ENCODE measurements at regions not wholly inside any gene's neighbourhood (a gene's known extent, or its start where the extent isn't known, plus 50 kb on each side); places are given as distances from the start of the nearest gene placed in this dataset.
"Not testable (repeated sequence)": the region's sequence is repeated elsewhere in the genome, so short reads cannot be mapped to it uniquely, and the experiment has no call there.

DNA sequence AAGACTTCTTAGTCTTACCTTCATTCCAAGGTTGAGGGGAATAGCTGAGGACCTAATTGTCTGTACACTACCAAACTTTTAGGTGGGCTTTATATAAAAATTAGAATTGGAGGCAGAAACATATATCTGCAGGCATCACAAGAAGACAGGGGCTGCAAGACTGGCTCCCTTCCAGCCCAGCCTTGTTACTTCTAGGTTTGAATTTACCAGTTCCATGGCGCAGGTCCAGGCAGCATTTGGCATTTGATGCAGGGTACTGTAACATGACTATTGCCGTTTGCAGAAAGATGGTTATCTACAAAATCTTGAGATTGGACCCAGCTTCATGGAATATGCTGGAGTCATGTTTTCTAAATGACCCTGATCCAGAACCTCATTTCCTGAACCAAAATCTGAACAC, 105.4 kb upstream of the RHOBTB1 start:
- TF ChIP-seq, protein P1, sequence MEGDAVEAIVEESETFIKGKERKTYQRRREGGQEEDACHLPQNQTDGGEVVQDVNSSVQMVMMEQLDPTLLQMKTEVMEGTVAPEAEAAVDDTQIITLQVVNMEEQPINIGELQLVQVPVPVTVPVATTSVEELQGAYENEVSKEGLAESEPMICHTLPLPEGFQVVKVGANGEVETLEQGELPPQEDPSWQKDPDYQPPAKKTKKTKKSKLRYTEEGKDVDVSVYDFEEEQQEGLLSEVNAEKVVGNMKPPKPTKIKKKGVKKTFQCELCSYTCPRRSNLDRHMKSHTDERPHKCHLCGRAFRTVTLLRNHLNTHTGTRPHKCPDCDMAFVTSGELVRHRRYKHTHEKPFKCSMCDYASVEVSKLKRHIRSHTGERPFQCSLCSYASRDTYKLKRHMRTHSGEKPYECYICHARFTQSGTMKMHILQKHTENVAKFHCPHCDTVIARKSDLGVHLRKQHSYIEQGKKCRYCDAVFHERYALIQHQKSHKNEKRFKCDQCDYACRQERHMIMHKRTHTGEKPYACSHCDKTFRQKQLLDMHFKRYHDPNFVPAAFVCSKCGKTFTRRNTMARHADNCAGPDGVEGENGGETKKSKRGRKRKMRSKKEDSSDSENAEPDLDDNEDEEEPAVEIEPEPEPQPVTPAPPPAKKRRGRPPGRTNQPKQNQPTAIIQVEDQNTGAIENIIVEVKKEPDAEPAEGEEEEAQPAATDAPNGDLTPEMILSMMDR (conservative IDR thresholded peaks at IDR 0.05; ENCODE audit: low read length), result no peak
- no peak overlapping the region for H3K4me3 ChIP-seq (ENCODE audit: low read length)
- no peak for DNase-seq (ENCODE audit: low read depth)

DNA sequence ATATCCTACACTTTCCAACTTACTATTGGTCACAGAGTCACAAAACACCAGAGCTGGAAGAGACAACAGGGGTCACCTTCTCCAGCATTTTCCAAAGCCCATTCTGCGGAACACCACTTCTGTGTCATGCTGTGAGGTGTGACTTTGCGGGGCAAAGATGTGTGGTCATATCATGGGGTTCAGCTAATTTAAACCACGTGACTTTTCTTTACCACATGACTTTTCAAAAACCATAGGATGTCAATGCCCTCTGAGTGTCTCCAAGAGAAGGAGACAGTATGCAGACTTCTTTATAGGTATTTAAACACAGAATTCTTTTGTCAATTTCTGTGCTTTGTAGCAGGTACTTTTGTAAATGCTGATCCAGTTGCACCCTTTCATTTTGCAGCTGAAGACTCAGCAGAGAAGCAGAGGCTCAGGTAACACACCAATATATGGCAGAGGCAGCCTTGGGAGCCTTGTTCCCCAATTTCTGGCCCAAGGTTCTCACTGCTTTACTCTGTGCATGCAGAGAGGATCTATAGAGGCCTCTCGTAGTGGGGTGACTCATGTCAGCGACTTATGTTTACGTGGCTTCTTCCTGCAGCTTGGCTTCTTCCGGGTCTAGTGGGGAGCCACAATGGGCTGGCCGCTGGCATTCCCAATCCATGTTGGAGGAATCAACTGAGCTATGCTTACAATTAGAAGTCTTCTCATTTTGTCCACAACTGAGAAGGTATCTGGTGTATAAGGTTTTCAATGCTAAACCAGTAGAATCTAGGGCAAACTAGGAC, 104.0 kb upstream of the RHOBTB1 start:
- H3K4me3 ChIP-seq (ENCODE audit: low read length), result no peak overlapping the region
- DNase-seq (ENCODE audit: low read depth), result no peak
- TF ChIP-seq, protein P1 (conservative IDR thresholded peaks at IDR 0.05; ENCODE audit: low read length), result no peak

DNA sequence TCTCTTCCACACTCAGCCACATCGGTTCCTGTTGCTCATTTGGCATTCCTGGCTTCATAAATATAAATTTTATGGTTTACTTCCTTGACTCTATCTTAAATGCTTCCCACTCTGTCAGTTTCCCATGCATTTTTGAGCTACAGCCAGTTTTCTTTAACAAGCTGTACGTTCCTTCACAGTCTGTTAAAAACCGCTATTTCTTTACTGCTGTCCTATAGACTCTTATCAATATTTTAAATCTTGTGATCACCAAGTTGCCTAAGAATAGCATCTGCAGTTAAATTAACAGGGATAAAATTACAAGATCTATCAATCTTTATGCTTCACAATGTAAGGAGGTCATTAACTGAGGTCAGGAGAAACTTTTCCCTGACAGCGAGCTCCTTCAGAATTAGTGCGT, 103.1 kb upstream of the RHOBTB1 start:
- DNase-seq (ENCODE audit: low read depth), result no peak
- no peak overlapping the region for H3K4me3 ChIP-seq (ENCODE audit: low read length)
- TF ChIP-seq, protein P1 (conservative IDR thresholded peaks at IDR 0.05; ENCODE audit: low read length), result no peak

DNA sequence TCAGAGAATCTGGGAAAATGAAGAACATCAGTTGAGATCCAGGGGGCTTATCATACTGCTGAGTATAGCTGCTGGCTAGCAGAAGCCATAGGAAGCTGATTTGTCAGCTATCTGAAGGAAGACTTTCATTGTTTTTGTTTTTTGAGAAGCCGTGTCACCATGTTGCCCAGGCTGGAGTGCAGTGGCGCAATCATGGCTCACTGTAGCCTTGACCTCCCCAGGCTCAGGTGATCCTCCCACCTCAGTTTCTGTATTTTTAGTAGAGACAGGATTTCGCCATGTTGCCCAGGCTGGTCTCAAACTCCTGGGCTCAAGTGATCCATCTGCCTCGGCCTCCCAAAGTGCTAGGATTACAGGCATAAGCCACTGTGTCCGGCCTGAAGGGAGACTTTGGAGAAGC, 101.5 kb upstream of the RHOBTB1 start:
- not testable (repeated sequence) for H3K4me3 ChIP-seq (ENCODE audit: low read length); DNase-seq (ENCODE audit: low read depth)

DNA sequence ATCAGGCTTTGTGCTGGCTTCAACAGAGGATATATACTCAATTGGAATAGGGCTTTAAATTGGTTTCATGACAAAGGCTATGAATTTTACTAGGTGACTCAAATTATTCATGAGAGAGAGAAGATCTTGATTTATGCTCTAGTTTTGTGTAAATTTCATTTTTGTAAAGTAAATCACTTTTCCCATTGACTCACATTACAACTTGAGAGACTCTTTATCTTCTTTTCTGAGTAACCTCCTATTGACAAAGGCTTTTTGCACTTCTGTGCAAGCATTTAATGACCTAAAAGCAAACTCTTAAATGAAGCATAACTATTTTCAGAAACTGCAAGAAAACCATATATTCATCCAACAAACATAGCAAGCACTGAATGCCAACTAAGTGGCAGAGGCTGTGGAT, 98.5 kb upstream of the RHOBTB1 start:
- TF ChIP-seq, protein P1 (conservative IDR thresholded peaks at IDR 0.05; ENCODE audit: low read length), result no peak
- no peak for DNase-seq (ENCODE audit: low read depth)

DNA sequence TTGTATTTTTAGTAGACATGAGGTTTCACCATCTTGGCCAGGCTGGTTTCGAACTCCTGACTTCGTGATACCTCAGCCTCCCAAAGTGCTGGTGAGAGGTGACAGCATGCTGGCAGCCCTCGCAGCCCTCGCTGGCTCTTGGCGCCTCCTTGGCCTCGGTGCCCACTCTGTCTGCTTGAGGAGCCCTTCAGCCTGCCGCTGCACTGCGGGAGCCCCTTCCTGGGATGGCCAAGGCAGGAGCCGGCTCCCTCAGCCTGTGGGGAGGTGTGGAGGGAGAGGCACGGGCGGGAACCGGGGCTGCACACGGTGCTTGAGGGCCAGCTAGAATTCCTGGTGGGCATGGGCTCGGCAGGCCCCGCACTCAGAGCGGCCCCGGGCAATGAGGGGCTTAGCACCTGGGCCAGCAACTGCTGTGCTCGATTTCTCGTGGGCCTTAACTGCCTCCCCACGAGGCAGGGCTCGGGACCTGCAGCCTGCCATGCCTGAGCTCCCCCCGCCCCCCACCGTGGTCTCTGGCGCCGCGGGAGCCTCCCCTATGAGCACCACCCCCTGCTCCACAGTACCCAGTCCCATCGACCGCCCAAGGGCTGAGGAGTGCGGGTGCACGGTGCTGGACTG, 96.5 kb upstream of the RHOBTB1 start:
- TF ChIP-seq, protein P1 (conservative IDR thresholded peaks at IDR 0.05; ENCODE audit: low read length), result no peak
- no peak for DNase-seq (ENCODE audit: low read depth)
- no peak overlapping the region for H3K4me3 ChIP-seq (ENCODE audit: low read length)

More for the DNA sequence above, 98.5 kb upstream of the RHOBTB1 start:
- no peak overlapping the region for H3K4me3 ChIP-seq (ENCODE audit: low read length)

DNA sequence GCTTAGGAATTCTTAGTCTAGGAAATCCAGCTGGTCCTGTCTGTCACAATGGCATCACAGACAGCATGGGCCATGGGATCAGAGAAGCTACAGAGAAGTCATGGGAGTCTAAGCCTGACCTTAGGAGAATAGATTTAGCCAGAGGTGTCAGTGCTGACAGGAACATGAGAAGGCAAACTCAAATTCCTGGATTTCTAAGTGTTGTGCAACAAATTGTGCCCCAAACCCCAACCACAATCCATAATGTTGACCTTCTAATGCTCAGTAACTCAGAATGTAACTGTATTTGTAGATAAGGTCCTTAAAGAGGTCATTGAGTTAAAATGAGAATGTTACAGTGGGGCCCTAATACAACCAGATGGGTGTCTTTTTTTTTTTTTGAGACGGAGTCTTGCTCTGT, 95.9 kb upstream of the RHOBTB1 start:
- no peak overlapping the region for H3K4me3 ChIP-seq (ENCODE audit: low read length)
- no peak for DNase-seq (ENCODE audit: low read depth)
- TF ChIP-seq, protein P1 (conservative IDR thresholded peaks at IDR 0.05; ENCODE audit: low read length), result no peak

DNA sequence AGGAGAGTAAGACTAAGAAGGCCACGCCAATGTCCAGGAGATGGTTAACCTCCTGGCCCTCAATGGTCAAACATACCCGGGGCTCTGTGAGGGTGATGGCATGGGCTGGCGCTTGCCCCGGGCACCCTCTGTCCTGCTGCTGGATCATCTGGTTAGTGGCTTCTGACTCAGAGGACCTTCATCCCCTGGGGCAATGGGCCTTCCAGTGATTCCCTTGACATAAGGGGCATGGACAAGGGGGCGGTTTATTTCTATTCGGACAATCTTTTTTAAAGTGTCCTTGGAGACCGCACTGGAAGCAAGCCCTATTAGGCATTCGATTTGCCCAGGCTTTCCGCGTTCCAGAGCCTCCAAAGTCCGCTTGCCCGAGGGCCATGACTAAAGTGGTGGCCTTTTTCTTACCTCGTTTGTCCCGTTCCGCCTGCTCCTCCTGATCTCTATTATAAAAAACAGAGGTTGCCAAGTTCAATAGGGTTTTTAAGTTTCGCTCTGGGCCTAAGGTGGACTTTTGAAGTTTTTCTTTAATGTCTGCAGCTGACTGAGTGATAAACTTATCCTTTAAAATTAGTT, 93.4 kb upstream of the RHOBTB1 start:
- not testable (repeated sequence) for H3K4me3 ChIP-seq (ENCODE audit: low read length); DNase-seq (ENCODE audit: low read depth)

DNA sequence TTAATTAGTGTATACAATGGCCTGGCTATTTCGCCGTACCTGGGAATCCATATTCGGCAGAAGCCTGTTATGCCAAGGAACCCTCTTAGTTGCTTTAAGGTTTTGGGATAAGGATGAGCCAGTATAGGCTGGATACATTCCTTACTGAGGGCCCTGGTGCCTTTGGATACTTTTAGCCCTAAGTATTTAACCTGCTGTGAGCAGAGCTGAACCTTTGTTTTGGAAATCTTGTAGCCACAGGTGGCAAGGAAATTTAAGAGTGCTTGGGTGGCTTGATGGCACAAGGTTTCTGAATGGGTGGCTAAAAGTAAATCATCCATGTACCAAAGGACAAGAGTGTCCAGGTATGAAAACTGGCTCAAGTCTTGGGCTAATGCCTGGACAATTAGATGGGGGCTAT, 92.2 kb upstream of the RHOBTB1 start:
- DNase-seq (ENCODE audit: low read depth); H3K4me3 ChIP-seq (ENCODE audit: low read length): not testable (repeated sequence)

Data from AG10803 (cell line).